B cell (primary cell): ENCODE measurements at regions not wholly inside any gene's neighbourhood (a gene's known extent, or its start where the extent isn't known, plus 50 kb on each side); places are given as distances from the start of the nearest gene placed in this dataset.

Source experiments
- ATAC-seq: fragments of 200-7000 bp; cut with Tn5 transposase; one replicate; pipeline ENCODE4 v1.10.0; 2021; ENCODE audit warnings: low read depth, mild to moderate bottlenecking, moderate number of reproducible peaks, moderate library complexity
- CTCF ChIA-PET: fragments of 350-600 bp; sonication (Branson Sonifier 250); formaldehyde crosslinking; loops from one replicate; lab custom pipeline; 2021; ENCODE audit warnings: antibody characterized with exemption, inconsistent platforms; lab: Charles Lee
- POLR2A ChIA-PET: fragments of 350-600 bp; sonication (Branson Sonifier 250); formaldehyde crosslinking; loops from one replicate; lab custom pipeline; 2021; ENCODE audit warnings: antibody characterized with exemption; lab: Charles Lee
- DNase-seq: peaks from one replicate; pipeline ENCODE4 v3.0.0; 2013
- H2AFZ ChIP-seq: 2 replicates; pipeline ENCODE4 v1.6.1; 2012; ENCODE audit warnings: mild to moderate bottlenecking, low read depth, low read length; ENCODE audit not compliant: insufficient read depth, poor library complexity, severe bottlenecking
- H3K27ac ChIP-seq, 2 donors: 1 replicate in 1 of 2; 2 replicates in 1 of 2; pipeline ENCODE4 v1.5.1; 2012 to 2013; ENCODE audit warnings: low read length in 2 of 2, mild to moderate bottlenecking in 2 of 2, moderate library complexity in 1 of 2
- H3K27me3 ChIP-seq, 4 experiments: fragments of 200-600 bp in 1 of 4; sonication (generic) in 1 of 4; replicated peaks in 1 of 4; 1 replicate in 2 of 4; 2 replicates in 2 of 4; pipeline versions ENCODE4 v1.6.1 to v1.7.0; 2013 to 2016; ENCODE audit warnings: low read length in 3 of 4, mild to moderate bottlenecking in 2 of 4, mixed read lengths in 1 of 4, moderate library complexity in 1 of 4; ENCODE audit not compliant: insufficient read depth in 4 of 4, control insufficient read depth in 3 of 4; ENCODE audit errors: control extremely low read depth in 1 of 4
- H3K36me3 ChIP-seq, 2 experiments: replicated peaks in 1 of 2; 1 replicate in 1 of 2; 2 replicates in 1 of 2; pipeline versions ENCODE4 v1.6.1 to v1.7.1; 2013; ENCODE audit warnings: low read length in 1 of 2; ENCODE audit not compliant: insufficient read depth in 2 of 2, control insufficient read depth in 1 of 2; ENCODE audit errors: control extremely low read depth in 1 of 2, extremely low read depth in 1 of 2
- H3K4me1 ChIP-seq, 2 donors: fragments of 200-600 bp in 1 of 2; sonication (generic) in 1 of 2; 1 replicate in 1 of 2; 2 replicates in 1 of 2; pipeline versions ENCODE4 v1.5.1 to v1.6.1; 2013 to 2017; ENCODE audit warnings: low read length in 2 of 2; ENCODE audit not compliant: control insufficient read depth in 2 of 2, insufficient read depth in 2 of 2
- H3K4me2 ChIP-seq: replicated peaks from 2 replicates; pipeline ENCODE3; 2012; ENCODE audit warnings: mild to moderate bottlenecking, low read depth, low read length; ENCODE audit not compliant: poor library complexity, severe bottlenecking
- H3K4me3 ChIP-seq, 5 experiments: fragments of 200-600 bp in 1 of 5; sonication (generic) in 1 of 5; 1 replicate in 3 of 5; 2 replicates in 2 of 5; pipeline versions ENCODE4 v1.5.1 to v1.7.0; 2011 to 2016; ENCODE audit warnings: low read length in 4 of 5, mild to moderate bottlenecking in 4 of 5, low read depth in 2 of 5, control low read depth in 1 of 5, moderate library complexity in 1 of 5; ENCODE audit not compliant: insufficient read depth in 1 of 5; ENCODE audit errors: control extremely low read depth in 1 of 5, extremely low read depth in 1 of 5
- H3K79me2 ChIP-seq: fragments of 200-600 bp; sonication (generic); one replicate; pipeline ENCODE4 v1.6.0; 2016; ENCODE audit warnings: low read length; ENCODE audit not compliant: control insufficient read depth, insufficient read depth
- H3K9ac ChIP-seq: fragments of 200-600 bp; sonication (generic); 2 replicates; pipeline ENCODE4 v1.6.1; 2017; ENCODE audit warnings: mild to moderate bottlenecking, low read length, moderate library complexity
- H3K9me3 ChIP-seq, 3 donors: one replicate each; pipeline versions ENCODE4 v1.6.1 to v1.7.1; 2013; ENCODE audit warnings: low read length in 2 of 3; ENCODE audit not compliant: control insufficient read depth in 2 of 3, insufficient read depth in 1 of 3; ENCODE audit errors: control extremely low read depth in 1 of 3
- H4K20me1 ChIP-seq: 2 replicates; pipeline ENCODE4 v1.6.0; 2012; ENCODE audit warnings: mild to moderate bottlenecking, low read length; ENCODE audit not compliant: insufficient read depth, control insufficient read depth, poor library complexity, severe bottlenecking
- H3K27ac Mint-ChIP-seq: one replicate; pipeline ENCODE4 v1.8.0; 2021; ENCODE audit warnings: mixed read lengths
- H3K27me3 Mint-ChIP-seq: one replicate; pipeline ENCODE4 v1.8.0; 2021; ENCODE audit warnings: mixed read lengths
- H3K4me1 Mint-ChIP-seq: one replicate; pipeline ENCODE4 v1.8.0; 2021; ENCODE audit warnings: mixed read lengths
- H3K4me3 Mint-ChIP-seq: one replicate; pipeline ENCODE4 v1.8.0; 2021; ENCODE audit warnings: mixed read lengths
- H3K9me3 Mint-ChIP-seq: one replicate; pipeline ENCODE4 v1.8.0; 2022; ENCODE audit warnings: mixed read lengths; ENCODE audit not compliant: insufficient read depth
- EZH2 ChIP-seq: IDR thresholded peaks from 2 replicates; pipeline ENCODE4 v1.6.1; 2012; ENCODE audit warnings: borderline replicate concordance, low read depth, mild to moderate bottlenecking, moderate library complexity, low read length; ENCODE audit not compliant: insufficient read depth, poor library complexity, severe bottlenecking
- WGBS: methylation state at CpG from one replicate; pipeline ENCODE4 v1.1.5; 2013; ENCODE audit warnings: missing lambda C conversion rate; ENCODE audit not compliant: insufficient coverage; 5-methylcytosine and 5-hydroxymethylcytosine counted together
- intact Hi-C: fragments of 100-400 bp; cut with micrococcal nuclease; formaldehyde crosslinking; loops from one replicate; pipeline ENCODE4 v1.10.0; 2022
- TF ChIP-seq, protein P1 (sequence below): fragments of 200-600 bp; IDR thresholded peaks from one replicate; pipeline ENCODE4 v1.8.0; 2022; ENCODE audit warnings: antibody characterized with exemption, mild to moderate bottlenecking

DNA sequence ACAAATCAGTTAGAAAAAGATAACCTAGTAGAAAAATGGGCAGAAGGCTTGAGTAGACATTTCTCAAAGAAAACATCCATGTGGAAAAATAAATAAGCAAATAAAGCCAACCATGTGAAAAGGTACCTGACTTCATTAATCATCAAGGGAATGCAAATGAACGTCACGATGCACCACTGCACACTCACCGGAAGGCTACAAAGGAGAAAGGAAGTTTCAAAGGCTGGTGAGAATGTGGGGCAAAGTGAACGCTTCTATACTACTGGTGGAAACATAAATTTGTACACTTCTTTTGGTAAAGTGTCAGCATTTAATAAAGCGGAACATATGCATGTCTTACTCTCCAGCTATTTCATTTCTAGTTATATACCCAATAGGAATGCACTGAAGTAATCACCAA, 166.8 kb downstream of the CSNK2A3 start:
- intact Hi-C loops: no loop called here

DNA sequence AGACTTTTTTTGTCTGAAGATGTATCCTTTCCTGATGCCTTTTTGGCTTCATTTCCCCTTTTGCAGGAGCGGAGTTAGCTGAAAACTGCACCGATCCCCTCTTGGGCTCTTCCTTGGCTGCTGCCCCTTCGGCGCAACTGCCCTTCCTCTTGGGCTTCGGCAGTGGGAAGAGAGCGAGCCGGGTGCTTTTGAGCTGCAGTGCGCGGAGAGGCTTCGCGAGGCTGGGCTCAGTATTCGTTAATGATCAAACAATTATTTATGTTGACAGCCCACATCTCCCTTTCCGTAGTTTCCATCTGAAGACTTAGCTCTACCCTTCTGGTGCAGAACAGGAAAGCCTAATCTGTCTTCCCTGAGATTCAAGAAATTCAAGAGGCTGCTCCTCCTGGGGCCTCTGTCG, 170.8 kb downstream of the CSNK2A3 start:
- H3K9me3 ChIP-seq: no peaks in the 10 kb centered on the region
- H3K27ac ChIP-seq: no peak overlapping the region
- no peak overlapping the region for H3K4me3 ChIP-seq
- intact Hi-C loops: no loop called here
- no peaks in the 10 kb centered on the region for H4K20me1 ChIP-seq
- ChIA-PET CTCF (no interaction called here), POLR2A (no interaction called here)
- Mint-ChIP-seq H3K4me1 (peaks cover 5% of the 10 kb centered on the region), H3K4me3 (no peak overlapping the region), H3K9me3 (no peaks in the 10 kb centered on the region), H3K27me3 (peaks cover 16% of the 10 kb centered on the region), H3K27ac (no peak overlapping the region)
- DNase-seq (no peak), ATAC-seq (no peak)
- no peaks in the 10 kb centered on the region for H3K27me3 ChIP-seq
- TF ChIP-seq EZH2: no peak
- TF ChIP-seq, protein P1, sequence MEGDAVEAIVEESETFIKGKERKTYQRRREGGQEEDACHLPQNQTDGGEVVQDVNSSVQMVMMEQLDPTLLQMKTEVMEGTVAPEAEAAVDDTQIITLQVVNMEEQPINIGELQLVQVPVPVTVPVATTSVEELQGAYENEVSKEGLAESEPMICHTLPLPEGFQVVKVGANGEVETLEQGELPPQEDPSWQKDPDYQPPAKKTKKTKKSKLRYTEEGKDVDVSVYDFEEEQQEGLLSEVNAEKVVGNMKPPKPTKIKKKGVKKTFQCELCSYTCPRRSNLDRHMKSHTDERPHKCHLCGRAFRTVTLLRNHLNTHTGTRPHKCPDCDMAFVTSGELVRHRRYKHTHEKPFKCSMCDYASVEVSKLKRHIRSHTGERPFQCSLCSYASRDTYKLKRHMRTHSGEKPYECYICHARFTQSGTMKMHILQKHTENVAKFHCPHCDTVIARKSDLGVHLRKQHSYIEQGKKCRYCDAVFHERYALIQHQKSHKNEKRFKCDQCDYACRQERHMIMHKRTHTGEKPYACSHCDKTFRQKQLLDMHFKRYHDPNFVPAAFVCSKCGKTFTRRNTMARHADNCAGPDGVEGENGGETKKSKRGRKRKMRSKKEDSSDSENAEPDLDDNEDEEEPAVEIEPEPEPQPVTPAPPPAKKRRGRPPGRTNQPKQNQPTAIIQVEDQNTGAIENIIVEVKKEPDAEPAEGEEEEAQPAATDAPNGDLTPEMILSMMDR: no peak
- H2AFZ ChIP-seq: no peak overlapping the region
- 91% methylated on average over 14 of the region's 14 CpGs for WGBS
- no peaks in the 10 kb centered on the region for H3K79me2 ChIP-seq
- no peaks in the 10 kb centered on the region for H3K4me1 ChIP-seq
- H3K4me2 ChIP-seq: no peak overlapping the region
- no peak overlapping the region for H3K9ac ChIP-seq
- H3K36me3 ChIP-seq: no peaks in the 10 kb centered on the region

More for the DNA sequence above, 166.8 kb downstream of the CSNK2A3 start:
- no peak overlapping the region for H3K27ac Mint-ChIP-seq
- H3K4me1 Mint-ChIP-seq: peaks cover 5% of the 10 kb centered on the region
- H2AFZ ChIP-seq: no peak overlapping the region
- H3K4me3 ChIP-seq: no peak overlapping the region
- no peak for DNase-seq
- no peak overlapping the region for H3K4me2 ChIP-seq
- TF ChIP-seq EZH2: no peak
- TF ChIP-seq, protein P1: no peak
- no peaks in the 10 kb centered on the region for H3K4me1 ChIP-seq
- H3K27me3 Mint-ChIP-seq: peaks cover 15% of the 10 kb centered on the region
- ATAC-seq: no peak
- POLR2A ChIA-PET: no interaction called here
- peaks cover 0 to 3% (median 0%) of the 10 kb centered on the region in 4 experiments for H3K27me3 ChIP-seq
- no peak overlapping the region for H3K9ac ChIP-seq
- peaks cover 3 to 4% (median 3%) of the 10 kb centered on the region in 3 donors for H3K9me3 ChIP-seq
- no peaks in the 10 kb centered on the region for H4K20me1 ChIP-seq
- no peak overlapping the region for H3K27ac ChIP-seq
- no peaks in the 10 kb centered on the region for H3K9me3 Mint-ChIP-seq
- WGBS: no CpG with 5 or more reads among the region's 5 CpGs
- no peaks in the 10 kb centered on the region for H3K36me3 ChIP-seq
- CTCF ChIA-PET: no interaction called here
- H3K79me2 ChIP-seq: no peaks in the 10 kb centered on the region
- no peak overlapping the region for H3K4me3 Mint-ChIP-seq
